A549 (cell line): ENCODE measurements at regions not wholly inside any gene's neighbourhood (a gene's known extent, or its start where the extent isn't known, plus 50 kb on each side); places are given as distances from the start of the nearest gene placed in this dataset.

Source experiments
- ATAC-seq, 2 experiments: fragments of 200-7000 bp in 1 of 2; fragments of >200 bp in 1 of 2; cut with Nextera tagmentation in 1 of 2; cut with Tn5 transposase in 1 of 2; 3 replicates each; pipeline versions ENCODE4 v1.8.0 to v1.9.1; 2018 to 2020; ENCODE audit warnings: mild to moderate bottlenecking in 1 of 2, moderate library complexity in 1 of 2
- CTCF ChIA-PET: fragments of 300-600 bp; sonication (Branson Sonifier 250); formaldehyde crosslinking; extraction: SDS; loops from one replicate; lab custom pipeline; 2021; ENCODE audit warnings: antibody characterized with exemption, inconsistent platforms; lab: Yijun Ruan, JAX
- POLR2A ChIA-PET: fragments of 350-600 bp; formaldehyde crosslinking; extraction: SDS; loops from one replicate; lab custom pipeline; 2021; ENCODE audit warnings: antibody characterized with exemption, inconsistent platforms; lab: Yijun Ruan, JAX
- DNase-seq, 2 experiments: peaks; one replicate each; pipeline versions ENCODE4 v3.0.0 to v3.0.0-alpha.2; 2011 to 2016; ENCODE audit warnings: low read depth in 1 of 2, low spot score in 1 of 2
- FAIRE-seq: peaks from 2 replicates; lab custom pipeline; 2011; peaks lifted over from hg19 to GRCh38; lab: Jason Lieb, UNC
- H3K27ac ChIP-seq, 2 experiments: fragments of >200 bp; sonication (Bioruptor Twin); formaldehyde crosslinking; 3 replicates each; pipeline ENCODE4 v1.5.1; 2016 to 2017
- H3K4me1 ChIP-seq: fragments of >200 bp; sonication (Bioruptor Twin); formaldehyde crosslinking; 3 replicates; pipeline ENCODE4 v1.6.1; 2016
- H3K4me2 ChIP-seq: fragments of >200 bp; sonication (Bioruptor Twin); formaldehyde crosslinking; 3 replicates; pipeline ENCODE4 v1.6.1; 2016
- H3K4me3 ChIP-seq: fragments of >200 bp; sonication (Bioruptor Twin); formaldehyde crosslinking; 3 replicates; pipeline ENCODE4 v1.5.1; 2016
- H3K9me3 ChIP-seq: fragments of >200 bp; sonication (Bioruptor Twin); formaldehyde crosslinking; 3 replicates; pipeline ENCODE4 v1.6.1; 2016
- ATOH8 ChIP-seq: fragments of 250-450 bp; sonication (Bioruptor Pico); IDR thresholded peaks from 2 replicates; pipeline ENCODE4 v1.5.0; 2020; ENCODE audit warnings: low read depth, mild to moderate bottlenecking, moderate library complexity
- BHLHE40 ChIP-seq: IDR thresholded peaks from 2 replicates; pipeline ENCODE4 v1.6.1; 2012; ENCODE audit warnings: low read depth, low read length, inconsistent platforms
- CBX8 ChIP-seq: fragments of 200-600 bp; sonication (generic); IDR thresholded peaks from 2 replicates; pipeline ENCODE4 v1.6.1; 2016
- EHF ChIP-seq: fragments of 250-450 bp; sonication (Bioruptor Pico); IDR thresholded peaks from 2 replicates; pipeline ENCODE4 v1.5.0; 2020; ENCODE audit warnings: mild to moderate bottlenecking
- FOSB ChIP-seq: fragments of 250-450 bp; sonication (Bioruptor Pico); IDR thresholded peaks from 2 replicates; pipeline ENCODE4 v1.5.0; 2020; ENCODE audit warnings: mild to moderate bottlenecking, moderate library complexity
- FOSL2 ChIP-seq, 2 experiments: fragments of 450-650 bp in 1 of 2; fragments of >200 bp in 1 of 2; sonication (Bioruptor Twin) in 1 of 2; formaldehyde crosslinking; IDR thresholded peaks; 2 replicates each; pipeline versions ENCODE4 v1.5.0 to v1.6.1; 2016 to 2020; ENCODE audit warnings: mild to moderate bottlenecking in 1 of 2, moderate library complexity in 1 of 2
- FOXS1 ChIP-seq: fragments of 250-450 bp; sonication (Bioruptor Pico); IDR thresholded peaks from 2 replicates; pipeline ENCODE4 v1.5.0; 2020; ENCODE audit warnings: mild to moderate bottlenecking, moderate library complexity
- GATA3 ChIP-seq: IDR thresholded peaks from 2 replicates; pipeline ENCODE4 v1.6.1; 2012; ENCODE audit warnings: borderline replicate concordance
- JUNB ChIP-seq: fragments of >200 bp; sonication (Bioruptor Twin); formaldehyde crosslinking; IDR thresholded peaks from 2 replicates; pipeline ENCODE4 v1.6.1; 2016
- NFE2L2 ChIP-seq: fragments of 150-350 bp; conservative IDR thresholded peaks from 2 replicates; pipeline ENCODE4 v1.6.1; 2014; ENCODE audit warnings: low read length
- PHF8 ChIP-seq: fragments of 200-600 bp; sonication (generic); IDR thresholded peaks from 2 replicates; pipeline ENCODE4 v1.6.1; 2016; ENCODE audit warnings: low read depth, mild to moderate bottlenecking, antibody characterized with exemption, moderate library complexity, borderline replicate concordance
- REST ChIP-seq: fragments of 200-600 bp; sonication (generic); IDR thresholded peaks from 2 replicates; pipeline ENCODE4 v1.6.1; 2016; ENCODE audit warnings: antibody characterized with exemption, mild to moderate bottlenecking, moderate library complexity
- RNF2 ChIP-seq: fragments of 200-600 bp; sonication (generic); IDR thresholded peaks from 2 replicates; pipeline ENCODE4 v1.6.1; 2016; ENCODE audit warnings: low read depth, mild to moderate bottlenecking, antibody characterized with exemption, moderate library complexity, borderline replicate concordance
- SREBF2 ChIP-seq: fragments of 450-650 bp; IDR thresholded peaks from 2 replicates; pipeline ENCODE4 v1.6.1; 2014; ENCODE audit warnings: mild to moderate bottlenecking, moderate library complexity
- TP53 ChIP-seq: fragments of 250-450 bp; sonication (Bioruptor Pico); IDR thresholded peaks from 2 replicates; pipeline ENCODE4 v1.5.0; 2021; ENCODE audit warnings: mild to moderate bottlenecking, moderate library complexity
- ZC3H11A ChIP-seq: fragments of 450-650 bp; IDR thresholded peaks from 2 replicates; pipeline ENCODE4 v1.6.1; 2014; ENCODE audit warnings: antibody characterized with exemption, mild to moderate bottlenecking
- ZFP36 ChIP-seq: fragments of 450-650 bp; IDR thresholded peaks from 2 replicates; pipeline ENCODE4 v1.6.1; 2014; ENCODE audit warnings: borderline replicate concordance; ENCODE audit not compliant: partially characterized antibody
- ZNF302 ChIP-seq: fragments of 250-450 bp; sonication (Bioruptor Pico); IDR thresholded peaks from 2 replicates; pipeline ENCODE4 v1.9.0; 2021; ENCODE audit warnings: inconsistent platforms, mild to moderate bottlenecking, moderate library complexity
- ZSCAN20 ChIP-seq: fragments of 250-450 bp; sonication (Bioruptor Pico); IDR thresholded peaks from 2 replicates; pipeline ENCODE4 v1.8.0; 2022; ENCODE audit warnings: mild to moderate bottlenecking, moderate library complexity
- WGBS: methylation state at CpG from one replicate; pipeline ENCODE4 v1.1.6; 2017; ENCODE audit errors: missing lambda C conversion rate; 5-methylcytosine and 5-hydroxymethylcytosine counted together
- TF ChIP-seq, protein P1 (sequence below): fragments of 450-650 bp; IDR thresholded peaks from 2 replicates; pipeline ENCODE4 v1.6.1; 2014; ENCODE audit warnings: antibody characterized with exemption
- TF ChIP-seq, protein P2 (sequence below): fragments of 250-450 bp; sonication (Bioruptor Pico); IDR thresholded peaks from 2 replicates; pipeline ENCODE4 v1.5.0; 2021; ENCODE audit warnings: mild to moderate bottlenecking, moderate library complexity, borderline replicate concordance

- ChIA-PET POLR2A (interaction anchor here (0.9 to 1.3 kb wide), 2 partner anchors 43 to 308 kb away, joined by 3 to 5 read pairs; no protein-coding TSS in a partner anchor), CTCF (interaction anchor here (1.0 to 10.1 kb wide), 13 partner anchors 9 to 433 kb away, joined by 3 to 151 read pairs (median 4); no protein-coding TSS in a partner anchor)
- peak in 1 of 2 experiments; percentile 28 for DNase-seq
- TF ChIP-seq GATA3 (peak; percentile 59; the same call in 1 of the 2 replicates), FOSB (CRISPR knock-in tag) (no peak), EHF (CRISPR knock-in tag) (no peak), ZSCAN20 (no peak), CBX8 (no peak)
- TF ChIP-seq, protein P1, sequence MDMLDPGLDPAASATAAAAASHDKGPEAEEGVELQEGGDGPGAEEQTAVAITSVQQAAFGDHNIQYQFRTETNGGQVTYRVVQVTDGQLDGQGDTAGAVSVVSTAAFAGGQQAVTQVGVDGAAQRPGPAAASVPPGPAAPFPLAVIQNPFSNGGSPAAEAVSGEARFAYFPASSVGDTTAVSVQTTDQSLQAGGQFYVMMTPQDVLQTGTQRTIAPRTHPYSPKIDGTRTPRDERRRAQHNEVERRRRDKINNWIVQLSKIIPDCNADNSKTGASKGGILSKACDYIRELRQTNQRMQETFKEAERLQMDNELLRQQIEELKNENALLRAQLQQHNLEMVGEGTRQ, result no peak
- TF ChIP-seq, all 56 proteins: peak for 1
- ATAC-seq, result no peak
- peak overlapping the region; percentile 21 to 68; a peak in 5 of 6 replicates for H3K27ac ChIP-seq
- peak overlapping the region; percentile 44 for H3K4me2 ChIP-seq
- no peak overlapping the region for H3K4me3 ChIP-seq
- WGBS, result 36% methylated on average over 3 of the region's 3 CpGs
- no peaks in the 10 kb centered on the region for H3K9me3 ChIP-seq
- peak; percentile 36 for FAIRE-seq
- H3K4me1 ChIP-seq, result peaks cover 44% of the 10 kb centered on the region
Measured at GRCh38 chr15:62739507-62739906, 303.0 kb upstream of the TPM1 start.

- TF ChIP-seq SREBF2 (no peak), ZC3H11A (no peak), ATOH8 (CRISPR knock-in tag) (no peak), FOXS1 (CRISPR knock-in tag) (no peak), FOSL2 (IDR thresholded peaks at IDR 0.05) (no peak), FOSL2 (CRISPR knock-in tag; IDR thresholded peaks at IDR 0.05) (no peak), BHLHE40 (no peak), TP53 (CRISPR knock-in tag) (no peak), ZFP36 (no peak), ZNF302 (no peak), ZSCAN20 (no peak), JUNB (no peak)
- TF ChIP-seq, protein P1, result no peak
- Histone ChIP-seq H3K27ac (peak overlapping the region; percentile 12 to 21; a peak in 3 of 6 replicates), H3K4me3 (no peak overlapping the region), H3K4me1 (peaks cover 44% of the 10 kb centered on the region), H3K9me3 (no peaks in the 10 kb centered on the region), H3K4me2 (peak overlapping the region; percentile 44; the same call in 1 of the 3 replicates)
- WGBS, result 82% methylated on average over 15 of the region's 15 CpGs
- POLR2A ChIA-PET, result interaction anchor here (0.9 to 1.3 kb wide), 2 partner anchors 42 to 307 kb away, joined by 3 to 5 read pairs; no protein-coding TSS in a partner anchor
- CTCF ChIA-PET, result interaction anchor here (0.6 to 10.1 kb wide), 19 partner anchors 8 to 434 kb away, joined by 3 to 151 read pairs (median 4); no protein-coding TSS in a partner anchor
- ATAC-seq (peak in 1 of 2 experiments; percentile 24; a peak in 1 of 6 replicates), DNase-seq (peak; percentile 12 to 28), FAIRE-seq (peak; percentile 23)
Measured at GRCh38 chr15:62740141-62741004, 302.2 kb upstream of the TPM1 start.

DNA sequence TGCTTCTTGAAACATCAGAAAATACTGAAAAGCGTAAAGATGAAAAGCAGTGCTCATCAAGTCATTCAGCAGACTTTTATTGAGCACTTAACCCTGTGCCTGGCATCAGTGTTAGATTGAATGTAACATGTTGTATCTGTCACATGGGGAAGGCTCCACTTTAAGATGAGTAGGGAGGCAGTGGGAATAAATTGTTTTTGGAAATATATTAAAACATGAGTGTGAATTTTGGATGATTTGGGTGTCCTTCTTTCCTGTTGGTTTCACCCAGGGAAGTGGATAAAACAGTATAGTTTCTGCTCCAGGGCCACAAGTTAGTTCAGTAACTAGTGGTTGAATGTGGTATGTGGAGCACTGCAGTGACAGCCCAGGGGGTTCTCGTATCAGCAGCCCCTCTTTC is 301.4 kb upstream of the TPM1 start:
- POLR2A ChIA-PET, result interaction anchor here (0.6 to 2.0 kb wide), 3 partner anchors 14 to 351 kb away, joined by 4 to 16 read pairs (median 6); partner anchors contain the start of gene TLN2
- Histone ChIP-seq H3K4me2 (no peak overlapping the region), H3K4me3 (no peak overlapping the region), H3K4me1 (peaks cover 44% of the 10 kb centered on the region), H3K9me3 (no peaks in the 10 kb centered on the region), H3K27ac (peak overlapping the region; percentile 9; a peak in 2 of 6 replicates)
- ATAC-seq (no peak), FAIRE-seq (peak; percentile 32), DNase-seq (no peak)
- 65% methylated on average over 2 of the region's 2 CpGs for WGBS
- CTCF ChIA-PET, result interaction anchor here (0.7 to 10.1 kb wide), 31 partner anchors 7 to 402 kb away, joined by 3 to 151 read pairs (median 5); partner anchors contain the start of gene TPM1
- TF ChIP-seq FOXS1 (CRISPR knock-in tag) (no peak), PHF8 (no peak), RNF2 (no peak), REST (no peak), NFE2L2 (no peak)
- TF ChIP-seq, protein P2, sequence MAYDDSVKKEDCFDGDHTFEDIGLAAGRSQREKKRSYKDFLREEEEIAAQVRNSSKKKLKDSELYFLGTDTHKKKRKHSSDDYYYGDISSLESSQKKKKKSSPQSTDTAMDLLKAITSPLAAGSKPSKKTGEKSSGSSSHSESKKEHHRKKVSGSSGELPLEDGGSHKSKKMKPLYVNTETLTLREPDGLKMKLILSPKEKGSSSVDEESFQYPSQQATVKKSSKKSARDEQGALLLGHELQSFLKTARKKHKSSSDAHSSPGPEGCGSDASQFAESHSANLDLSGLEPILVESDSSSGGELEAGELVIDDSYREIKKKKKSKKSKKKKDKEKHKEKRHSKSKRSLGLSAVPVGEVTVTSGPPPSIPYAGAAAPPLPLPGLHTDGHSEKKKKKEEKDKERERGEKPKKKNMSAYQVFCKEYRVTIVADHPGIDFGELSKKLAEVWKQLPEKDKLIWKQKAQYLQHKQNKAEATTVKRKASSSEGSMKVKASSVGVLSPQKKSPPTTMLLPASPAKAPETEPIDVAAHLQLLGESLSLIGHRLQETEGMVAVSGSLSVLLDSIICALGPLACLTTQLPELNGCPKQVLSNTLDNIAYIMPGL (CRISPR knock-in tag), result no peak
